ENCODE measurements at regions not wholly inside any gene's neighbourhood (a gene's known extent, or its start where the extent isn't known, plus 50 kb on each side); places are given as distances from the start of the nearest gene placed in this dataset.

GRCh38 chr13:85142351-85142927 is 656.8 kb downstream of the SLITRK6 start:
- H3K27me3 ChIP-seq: no peaks in the 10 kb centered on the region
- H3K9me3 ChIP-seq (ENCODE audit: low read depth): no peaks in the 10 kb centered on the region
- no peaks in the 10 kb centered on the region for H3K27me3 Mint-ChIP-seq (ENCODE audit: insufficient read depth, low read depth)
- H4K20me1 ChIP-seq (ENCODE audit: low read depth): no peaks in the 10 kb centered on the region
- TF ChIP-seq EZH2 (IDR thresholded peaks at IDR 0.05) (no peak), EZH2phosphoT487 (IDR thresholded peaks at IDR 0.05) (no peak), CTCF (IDR thresholded peaks at IDR 0.05) (no peak)
- no peaks in the 10 kb centered on the region for H3K79me2 ChIP-seq (ENCODE audit: low read depth)
- DNase-seq (ENCODE audit: low spot score): no peak
- no peak overlapping the region for H2AFZ ChIP-seq (replicated peaks)
- no peak overlapping the region for H3K4me3 ChIP-seq
- no peak overlapping the region for H3K9ac ChIP-seq
- no peaks in the 10 kb centered on the region for H3K9me3 Mint-ChIP-seq
- peaks cover 31% of the 10 kb centered on the region for H3K4me1 Mint-ChIP-seq
- H3K36me3 ChIP-seq: no peaks in the 10 kb centered on the region
- H3K27ac Mint-ChIP-seq: no peak overlapping the region
- H3K4me3 Mint-ChIP-seq: no peak overlapping the region
- H3F3A ChIP-seq (ENCODE audit: low read depth): peaks cover under 1% of the 10 kb centered on the region
- H3K4me1 ChIP-seq: peaks cover 16% of the 10 kb centered on the region
- no peaks in the 10 kb centered on the region for H3K36me3 Mint-ChIP-seq
- no peak overlapping the region for H3K27ac ChIP-seq
- H3K4me2 ChIP-seq: no peak overlapping the region

GRCh38 chr13:85141401-85141800 is 657.8 kb downstream of the SLITRK6 start:
- DNase-seq (ENCODE audit: low spot score): peak; percentile 56
- Mint-ChIP-seq H3K27me3 (ENCODE audit: insufficient read depth, low read depth) (no peaks in the 10 kb centered on the region), H3K36me3 (no peaks in the 10 kb centered on the region), H3K4me1 (peaks cover 31% of the 10 kb centered on the region), H3K9me3 (no peaks in the 10 kb centered on the region), H3K4me3 (no peak overlapping the region), H3K27ac (no peak overlapping the region)
- no peak overlapping the region for H3K27ac ChIP-seq
- no peaks in the 10 kb centered on the region for H4K20me1 ChIP-seq (ENCODE audit: low read depth)
- no peak overlapping the region for H2AFZ ChIP-seq (replicated peaks)
- H3K36me3 ChIP-seq: no peaks in the 10 kb centered on the region
- H3K27me3 ChIP-seq: no peaks in the 10 kb centered on the region
- no peak for TF ChIP-seq CTCF (IDR thresholded peaks at IDR 0.05)
- no peak for TF ChIP-seq EZH2phosphoT487 (IDR thresholded peaks at IDR 0.05)
- TF ChIP-seq EZH2 (IDR thresholded peaks at IDR 0.05): no peak
- H3K79me2 ChIP-seq (ENCODE audit: low read depth): no peaks in the 10 kb centered on the region
- H3K4me3 ChIP-seq: no peak overlapping the region
- peaks cover 16% of the 10 kb centered on the region for H3K4me1 ChIP-seq
- H3F3A ChIP-seq (ENCODE audit: low read depth): no peaks in the 10 kb centered on the region
- no peaks in the 10 kb centered on the region for H3K9me3 ChIP-seq (ENCODE audit: low read depth)
- no peak overlapping the region for H3K9ac ChIP-seq
- H3K4me2 ChIP-seq: no peak overlapping the region

GRCh38 chr13:85140192-85140591 is 659.0 kb downstream of the SLITRK6 start:
- Histone ChIP-seq H3K4me3 (no peak overlapping the region), H3K36me3 (no peaks in the 10 kb centered on the region), H2AFZ (replicated peaks) (peak overlapping the region; percentile 3), H3K79me2 (ENCODE audit: low read depth) (no peaks in the 10 kb centered on the region), H3K9me3 (ENCODE audit: low read depth) (no peaks in the 10 kb centered on the region), H3K4me2 (no peak overlapping the region), H3K4me1 (peaks cover 16% of the 10 kb centered on the region), H3K27ac (no peak overlapping the region), H3K9ac (no peak overlapping the region), H3F3A (ENCODE audit: low read depth) (no peaks in the 10 kb centered on the region), H3K27me3 (no peaks in the 10 kb centered on the region), H4K20me1 (ENCODE audit: low read depth) (no peaks in the 10 kb centered on the region)
- H3K9me3 Mint-ChIP-seq: no peaks in the 10 kb centered on the region
- H3K4me3 Mint-ChIP-seq: no peak overlapping the region
- H3K27me3 Mint-ChIP-seq (ENCODE audit: insufficient read depth, low read depth): no peaks in the 10 kb centered on the region
- peaks cover 31% of the 10 kb centered on the region for H3K4me1 Mint-ChIP-seq
- TF ChIP-seq CTCF (IDR thresholded peaks at IDR 0.05) (no peak), EZH2phosphoT487 (IDR thresholded peaks at IDR 0.05) (no peak), EZH2 (IDR thresholded peaks at IDR 0.05) (no peak)
- peak overlapping the region; percentile 31 for H3K27ac Mint-ChIP-seq
- DNase-seq (ENCODE audit: low spot score): no peak
- no peaks in the 10 kb centered on the region for H3K36me3 Mint-ChIP-seq
